ENCODE measurements at regions not wholly inside any gene's neighbourhood (a gene's known extent, or its start where the extent isn't known, plus 50 kb on each side); places are given as distances from the start of the nearest gene placed in this dataset.

GRCh38 chr15:29432191-29433049, 162.8 kb upstream of the NSMCE3 start:
- TF ChIP-seq POLR2A (IDR thresholded peaks at IDR 0.05) (no peak), CTCF (IDR thresholded peaks at IDR 0.05) (no peak)

Data from sigmoid colon (tissue), 3 donors.